ENCODE measurements at regions not wholly inside any gene's neighbourhood (a gene's known extent, or its start where the extent isn't known, plus 50 kb on each side); places are given as distances from the start of the nearest gene placed in this dataset.

DNA sequence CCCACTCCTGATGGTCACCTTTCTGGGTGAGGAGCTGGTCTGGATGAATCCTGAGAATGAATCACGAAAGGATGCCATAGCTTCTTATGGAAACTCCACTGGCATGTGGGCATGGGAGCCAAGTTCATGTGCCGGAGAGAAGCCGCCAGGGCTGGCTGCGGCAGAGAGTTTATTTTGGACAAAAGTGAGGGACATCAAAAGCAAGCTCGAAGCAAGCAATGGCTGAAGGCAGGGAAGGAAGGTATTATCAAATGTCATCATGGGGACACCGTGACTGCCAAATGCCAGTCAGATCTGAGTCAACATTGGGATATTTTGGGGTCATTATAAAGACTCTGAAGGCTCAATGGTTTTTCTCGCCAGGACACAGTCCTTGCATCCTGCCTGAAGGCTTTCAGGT is 249.1 kb downstream of the QKI start:
- DNase-seq, result no peak

DNA sequence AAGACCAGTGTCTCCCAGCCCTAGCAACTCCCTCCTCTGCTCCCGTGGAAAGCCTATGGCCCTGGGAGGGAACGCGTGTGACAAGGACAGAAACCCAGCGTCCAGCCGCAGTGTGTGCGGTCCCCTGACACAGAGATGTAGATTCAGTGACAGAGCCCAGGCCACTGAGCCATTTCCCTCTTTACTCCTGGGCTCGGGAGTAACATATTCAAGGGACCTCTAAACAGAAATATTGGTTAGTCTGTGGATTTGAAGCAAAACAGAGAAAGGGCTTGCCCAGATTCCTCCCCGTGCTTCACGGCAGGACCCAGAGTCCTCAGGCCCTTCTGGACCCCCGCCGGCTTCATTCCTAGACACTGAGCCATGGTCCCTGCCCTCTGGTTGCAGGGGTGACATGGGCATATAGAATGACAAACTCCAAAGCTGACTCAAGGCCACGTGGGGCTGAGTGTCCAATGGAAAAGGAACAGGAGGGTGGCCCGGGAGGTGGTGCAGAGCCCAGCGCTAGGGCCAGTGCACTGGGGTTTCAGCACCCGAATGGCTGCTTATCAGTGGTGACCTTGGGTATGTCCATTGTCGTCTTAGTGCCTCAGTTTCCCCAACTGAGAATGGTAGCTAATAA is 248.2 kb downstream of the QKI start:
- no peak for DNase-seq

DNA sequence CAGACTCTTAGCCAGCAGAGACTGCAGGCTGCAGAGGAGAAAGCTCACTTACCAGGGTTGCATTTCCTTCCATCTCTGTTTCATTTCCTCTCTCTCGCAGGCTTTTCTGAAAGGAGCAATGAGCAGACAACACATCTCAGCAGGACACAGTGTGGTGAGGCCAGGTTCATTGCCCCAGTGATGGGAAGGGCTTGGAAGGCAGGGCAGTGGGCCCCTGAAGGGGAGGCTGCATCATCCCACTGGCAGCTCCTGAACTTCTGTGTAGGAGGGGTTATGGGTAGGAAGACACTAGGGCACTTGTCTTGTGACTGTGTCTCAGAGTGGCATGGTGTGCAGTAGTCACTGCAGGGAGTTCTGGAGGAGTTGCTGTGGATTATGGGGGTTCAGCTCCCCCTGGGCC is 246.8 kb downstream of the QKI start:
- no peak for DNase-seq

DNA sequence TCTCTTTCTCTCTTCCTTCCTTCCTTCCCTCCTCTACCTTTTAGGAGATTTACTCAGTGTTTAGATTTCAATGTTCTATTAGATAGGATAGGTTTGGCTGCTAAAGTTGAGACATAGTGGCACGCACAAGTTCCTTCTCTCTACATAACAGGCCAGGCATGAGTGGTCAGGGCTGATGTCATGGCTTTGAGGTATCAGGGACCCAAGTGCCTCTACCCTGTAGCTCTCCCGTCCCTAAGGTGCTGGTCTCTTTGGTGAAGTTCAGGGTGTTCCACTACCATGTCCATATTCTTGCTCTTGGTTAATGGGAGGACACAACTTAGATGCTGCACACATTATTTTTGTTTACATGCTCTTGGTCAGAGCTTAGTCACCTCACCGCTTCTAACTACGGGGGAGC is 245.3 kb downstream of the QKI start:
- DNase-seq, result no peak

DNA sequence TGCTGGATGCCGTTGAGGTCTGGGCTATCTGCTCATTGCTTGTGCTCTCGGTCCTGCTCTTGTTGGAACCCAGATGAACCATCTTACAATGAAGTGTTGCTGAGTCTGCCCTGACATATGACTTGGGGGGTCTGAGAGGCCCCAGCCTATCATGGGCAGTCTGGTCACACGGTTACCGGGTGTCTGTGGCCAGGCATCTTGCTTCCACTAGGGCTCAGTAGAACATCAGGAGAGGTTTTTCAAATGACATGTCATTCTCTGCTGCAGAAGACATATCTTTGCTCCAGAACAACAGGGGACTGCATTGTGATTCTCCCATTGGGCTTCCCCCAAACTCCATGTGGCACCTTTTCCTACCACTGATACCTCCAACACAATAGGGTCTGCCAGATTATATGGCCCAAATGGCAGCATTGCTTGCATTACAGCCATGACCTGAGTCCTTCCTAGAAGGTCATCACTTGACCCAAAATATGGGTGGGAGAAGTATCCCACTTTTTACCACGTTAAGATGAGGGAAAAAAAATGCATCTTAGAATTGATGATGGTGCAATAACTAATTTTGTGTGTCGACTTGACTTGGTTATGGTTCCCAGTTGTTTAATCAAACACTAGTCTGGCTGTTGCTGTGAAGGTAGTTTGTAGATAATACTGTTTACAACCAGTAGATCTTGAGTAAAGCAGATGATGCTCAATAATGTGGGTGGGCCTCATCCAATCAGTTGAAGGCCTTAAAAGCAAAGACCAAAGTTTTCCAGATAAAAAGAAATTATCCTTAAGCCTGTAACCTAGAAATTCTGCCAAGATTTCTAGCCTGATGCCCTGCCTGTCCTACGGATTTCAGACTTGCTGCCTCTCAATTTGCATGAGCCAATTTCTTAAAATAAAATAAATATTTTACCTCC is 241.0 kb downstream of the QKI start:
- no peak for DNase-seq

DNA sequence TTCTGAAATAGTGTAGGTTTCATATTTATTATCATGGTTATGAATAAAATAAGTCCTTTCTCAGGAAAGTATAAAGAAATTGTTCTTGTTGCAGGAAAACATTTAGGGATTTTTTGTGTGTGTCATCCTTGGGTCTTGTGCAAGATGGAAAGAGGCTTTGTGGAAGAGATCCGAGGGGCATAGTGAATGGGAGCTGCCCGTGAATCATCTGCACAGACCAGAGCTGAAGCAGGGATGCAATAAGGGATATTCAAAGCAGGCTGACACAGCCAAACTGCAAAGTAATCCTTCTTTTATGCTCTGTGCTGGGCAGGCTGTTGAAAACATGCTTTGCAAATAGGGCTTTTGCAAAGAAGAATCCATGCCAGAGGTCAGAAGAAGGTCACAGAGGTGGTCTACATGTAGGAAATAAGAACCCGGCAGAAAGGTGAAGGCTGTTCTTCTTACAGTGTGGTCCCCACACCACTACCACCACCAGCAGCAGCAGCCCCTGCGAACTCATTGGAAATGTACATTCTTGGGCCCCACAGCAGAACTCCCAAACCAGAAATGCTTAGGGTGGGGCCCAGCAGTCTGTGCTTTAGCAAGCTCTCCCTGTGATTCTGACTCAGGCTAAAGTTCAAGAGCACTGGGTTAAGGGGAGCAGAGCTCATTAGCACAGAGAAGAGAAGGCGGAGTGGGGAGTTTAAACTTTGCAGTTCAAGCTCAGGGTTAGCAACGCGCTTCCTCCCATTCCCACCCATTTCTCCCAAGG is 237.6 kb downstream of the QKI start:
- peak; percentile 29 for DNase-seq

DNA sequence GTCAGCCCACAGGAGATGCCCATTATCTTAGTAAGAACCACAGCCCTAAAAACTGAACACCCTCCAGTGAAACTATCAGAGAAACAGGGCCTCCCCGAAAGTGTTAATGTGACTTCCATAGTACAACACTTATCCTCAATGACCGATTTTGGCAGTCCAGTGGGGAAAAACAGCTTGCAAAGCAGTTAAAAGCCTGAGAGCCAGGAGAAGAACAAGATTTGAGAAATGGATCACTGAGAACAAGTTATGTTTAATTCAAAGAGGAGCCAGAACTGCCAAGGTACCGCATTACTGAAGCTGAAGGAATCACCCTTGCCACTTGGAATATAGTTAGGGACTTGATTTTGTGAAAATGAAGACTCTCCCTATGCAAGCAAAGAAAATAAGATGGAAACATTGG is 236.9 kb downstream of the QKI start:
- peak; percentile 12 for DNase-seq

DNA sequence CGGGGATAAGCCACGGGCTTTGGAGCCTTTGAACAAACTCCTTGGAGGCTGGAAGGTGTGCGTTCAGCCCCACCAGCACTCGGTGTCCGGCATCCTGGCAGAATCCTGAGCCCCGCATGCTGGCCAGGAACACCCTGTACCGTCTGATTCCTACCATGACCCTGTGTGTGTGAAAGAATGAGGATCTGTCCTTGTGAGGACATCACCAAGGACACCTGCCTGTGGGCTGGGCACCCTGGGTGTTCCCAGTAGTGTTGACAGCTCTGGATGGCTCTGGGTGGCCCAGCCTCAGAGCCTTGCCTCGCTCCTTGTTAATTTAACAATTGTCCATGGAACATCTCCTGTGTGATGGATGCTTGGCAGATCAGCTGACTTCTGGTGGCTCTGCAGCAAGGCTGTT is 234.3 kb downstream of the QKI start:
- DNase-seq, result no peak

DNA sequence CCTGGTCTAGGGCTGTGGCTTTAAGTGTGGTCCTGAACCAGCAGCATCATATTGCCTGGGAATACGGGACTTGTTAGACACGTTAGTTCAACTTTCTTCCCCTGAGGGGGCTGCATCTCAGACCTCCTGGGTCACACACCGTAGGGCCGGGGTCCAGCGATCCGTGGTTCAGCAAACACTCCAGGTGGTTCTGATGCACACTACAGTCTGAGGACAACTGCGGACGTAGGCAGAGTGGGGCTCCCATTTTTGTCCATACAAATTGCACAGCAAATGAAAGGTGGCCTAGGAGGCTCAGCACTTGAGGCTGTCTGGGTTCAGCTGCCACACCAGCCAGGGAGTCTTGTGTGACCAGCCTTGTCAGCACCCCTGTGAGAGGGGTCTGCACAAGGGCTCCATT is 233.1 kb downstream of the QKI start:
- DNase-seq, result no peak

DNA sequence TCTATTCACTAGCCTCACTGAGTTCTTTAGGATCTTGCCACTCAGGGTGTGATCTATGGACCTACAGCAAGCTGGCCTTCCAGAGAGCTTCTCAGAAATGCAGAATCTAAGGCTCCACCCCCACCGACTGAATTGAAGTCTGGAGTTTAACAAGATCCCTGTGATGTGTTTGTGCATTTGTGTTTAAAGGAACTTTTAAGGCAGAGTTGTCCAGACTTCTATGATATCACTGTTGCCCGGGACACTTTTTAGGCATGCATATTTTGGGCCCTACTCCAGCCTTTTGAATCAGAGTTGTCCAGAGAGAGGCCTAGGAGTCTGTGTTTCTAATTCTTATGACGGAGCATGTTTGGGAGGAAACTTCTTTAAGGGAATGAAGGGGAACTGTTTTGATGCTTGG is 232.3 kb downstream of the QKI start:
- DNase-seq, result no peak

DNA sequence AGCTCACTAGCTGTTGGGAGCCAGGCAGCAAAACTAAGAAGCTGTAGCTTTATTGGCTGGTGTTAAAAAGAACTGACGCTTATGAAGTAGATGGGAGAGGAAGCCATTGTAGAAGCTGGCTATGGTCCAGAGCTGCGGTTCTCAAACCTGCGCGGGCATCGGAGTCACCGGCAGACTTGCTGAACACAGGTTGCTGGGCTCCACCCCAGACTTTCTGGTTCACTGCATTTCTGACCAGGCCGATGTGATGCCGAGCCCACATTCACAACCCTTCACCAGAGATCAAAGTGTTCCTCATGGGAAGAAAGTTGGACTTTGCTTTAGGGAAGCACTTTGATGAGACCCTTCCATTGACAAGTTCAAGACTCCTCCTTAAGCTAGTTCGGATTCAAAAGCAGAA is 231.6 kb downstream of the QKI start:
- no peak for DNase-seq

DNA sequence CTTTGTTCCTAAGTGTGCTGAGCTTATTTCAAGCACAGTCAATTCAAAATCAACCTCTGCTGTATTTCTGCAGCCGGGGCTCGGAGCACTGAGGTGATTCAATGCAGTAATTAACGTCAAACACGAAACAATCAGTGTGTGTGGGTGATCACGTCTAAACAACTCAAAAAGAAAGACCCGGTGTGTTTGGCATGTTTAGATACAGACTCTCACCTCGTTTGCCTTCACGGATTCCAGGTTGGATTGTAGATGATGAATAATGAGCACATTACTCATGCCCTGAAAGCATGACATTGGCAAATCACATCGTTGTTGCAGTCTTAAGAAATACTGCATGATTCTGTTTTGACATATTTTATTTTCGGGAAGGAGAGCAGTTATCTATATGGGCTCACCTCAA is 231.0 kb downstream of the QKI start:
- DNase-seq, result no peak

DNA sequence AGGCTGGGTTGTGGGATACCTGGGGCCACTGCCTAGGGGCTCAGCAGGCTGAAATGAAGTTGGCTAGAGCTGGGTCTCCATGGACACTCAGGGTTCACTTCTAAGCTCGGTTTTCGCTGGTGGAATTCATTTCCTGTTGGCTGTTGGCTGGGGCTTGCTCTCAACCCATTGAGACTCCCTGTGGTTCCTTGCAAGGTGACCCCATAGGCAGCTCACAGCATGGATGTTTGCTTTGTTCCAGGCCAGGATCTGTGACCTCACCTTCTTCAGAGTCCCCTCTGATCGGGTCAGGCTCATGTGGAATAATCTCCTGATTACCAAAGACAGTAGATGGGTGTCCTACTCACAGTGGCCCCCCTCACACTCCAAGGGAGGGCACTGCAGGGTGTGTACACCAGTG is 229.3 kb downstream of the QKI start:
- no peak for DNase-seq

DNA sequence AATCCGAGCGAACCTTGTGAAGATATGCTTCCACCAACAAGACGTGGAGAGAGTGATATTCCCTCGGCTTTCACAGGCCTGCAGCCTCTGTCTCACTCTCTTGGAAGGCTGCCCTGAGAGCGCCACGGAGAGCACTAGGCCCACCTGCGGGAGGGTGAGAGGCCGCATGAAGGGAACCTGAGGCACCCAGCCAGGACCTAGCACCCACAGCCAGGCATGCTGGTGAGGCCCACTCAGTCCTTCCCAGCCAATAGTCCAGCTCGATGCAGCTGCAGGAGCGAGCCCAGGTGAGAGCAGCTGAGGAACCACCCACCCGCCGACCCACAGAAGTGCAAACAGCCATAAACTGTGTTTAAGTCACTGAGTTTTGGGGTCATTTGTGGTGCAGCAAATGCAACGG is 227.2 kb downstream of the QKI start:
- DNase-seq, result no peak

DNA sequence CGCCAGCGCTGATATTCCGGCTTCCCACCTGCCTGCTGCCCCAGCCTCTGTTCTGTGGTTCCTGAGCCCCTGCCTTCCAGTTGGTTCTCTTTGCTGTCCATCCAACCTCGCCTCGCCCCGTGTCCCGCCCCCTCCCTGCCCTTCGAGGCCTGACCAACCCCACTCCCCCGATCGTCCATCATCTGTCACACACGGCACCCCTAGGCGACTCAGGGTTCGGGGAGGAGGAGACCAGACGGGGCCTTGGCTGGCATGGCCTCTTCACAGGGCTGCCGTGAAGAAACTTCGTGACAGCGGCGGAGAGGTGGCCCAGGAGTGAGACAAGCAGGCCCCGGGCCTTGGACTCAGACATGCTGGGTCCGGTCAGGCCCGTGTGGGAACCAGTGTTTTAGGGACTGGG is 226.1 kb downstream of the QKI start:
- DNase-seq, result no peak

DNA sequence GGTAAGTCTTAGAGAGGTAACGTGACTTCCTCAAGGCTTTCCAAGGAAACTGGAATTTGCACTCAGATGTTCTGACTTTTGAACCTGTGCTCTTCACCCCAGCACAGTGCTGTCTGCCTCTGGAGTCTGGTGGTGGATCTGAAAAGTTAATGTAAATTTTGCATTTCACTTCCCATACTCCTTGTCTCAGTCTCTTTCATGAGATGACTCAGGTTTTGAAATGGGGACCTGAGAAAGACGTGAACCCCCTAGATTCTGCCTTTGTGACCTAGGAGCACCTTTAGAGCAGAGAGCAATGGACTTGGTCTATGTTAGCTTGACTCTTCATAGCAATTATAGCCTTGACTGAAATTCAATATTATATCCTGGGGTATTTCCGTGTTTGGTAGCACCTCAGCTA is 223.0 kb downstream of the QKI start:
- no peak for DNase-seq

DNA sequence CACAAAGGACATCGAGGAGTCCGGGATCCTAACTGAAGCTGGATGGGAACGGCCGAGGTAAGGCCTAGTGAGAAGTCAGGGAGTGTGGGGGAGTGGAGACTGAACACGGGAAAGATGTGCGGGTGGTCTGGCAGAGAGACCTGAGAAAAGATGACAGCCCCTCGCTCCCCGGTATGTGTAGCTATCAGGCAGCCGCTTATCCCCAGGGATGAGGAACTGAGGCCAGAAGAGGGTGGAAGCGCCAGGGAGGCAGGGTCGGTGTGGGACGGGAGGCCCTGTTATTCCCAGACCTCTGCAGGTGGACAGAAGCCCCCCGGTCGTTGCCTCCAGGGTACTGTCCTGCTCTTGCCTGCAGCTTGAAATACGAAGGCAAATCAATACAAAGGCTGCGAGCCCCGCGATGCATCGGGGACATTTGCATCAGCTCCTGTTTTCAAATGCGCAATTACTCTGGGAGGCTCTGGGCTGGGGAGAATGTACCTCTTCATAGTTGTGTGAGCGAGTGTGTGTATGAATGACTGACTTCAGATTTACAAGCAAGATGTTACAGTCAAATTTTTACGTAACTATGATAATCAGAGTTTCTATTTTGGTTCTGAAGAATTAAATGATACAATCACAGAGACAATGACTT is 221.3 kb downstream of the QKI start:
- DNase-seq, result no peak

DNA sequence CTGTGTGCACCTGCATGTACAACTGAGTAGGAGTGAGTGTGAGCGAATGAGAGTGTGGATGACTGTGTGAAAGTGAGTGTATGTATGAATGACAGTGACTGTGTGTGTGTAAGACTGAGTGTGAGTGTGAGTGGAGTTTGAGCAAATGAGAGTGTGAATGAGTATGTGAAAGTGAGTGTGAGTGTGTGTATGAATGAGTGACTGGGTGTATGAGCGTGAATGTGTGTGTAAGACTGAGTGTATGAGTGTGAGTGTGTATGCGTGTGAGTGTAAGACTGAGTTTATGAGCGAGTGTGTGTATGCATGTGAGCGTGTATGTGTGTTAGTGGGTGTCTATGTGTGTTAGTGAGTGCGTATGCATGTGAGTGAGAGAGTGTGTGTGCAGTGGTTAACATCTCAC is 220.8 kb downstream of the QKI start:
- DNase-seq, result no peak

DNA sequence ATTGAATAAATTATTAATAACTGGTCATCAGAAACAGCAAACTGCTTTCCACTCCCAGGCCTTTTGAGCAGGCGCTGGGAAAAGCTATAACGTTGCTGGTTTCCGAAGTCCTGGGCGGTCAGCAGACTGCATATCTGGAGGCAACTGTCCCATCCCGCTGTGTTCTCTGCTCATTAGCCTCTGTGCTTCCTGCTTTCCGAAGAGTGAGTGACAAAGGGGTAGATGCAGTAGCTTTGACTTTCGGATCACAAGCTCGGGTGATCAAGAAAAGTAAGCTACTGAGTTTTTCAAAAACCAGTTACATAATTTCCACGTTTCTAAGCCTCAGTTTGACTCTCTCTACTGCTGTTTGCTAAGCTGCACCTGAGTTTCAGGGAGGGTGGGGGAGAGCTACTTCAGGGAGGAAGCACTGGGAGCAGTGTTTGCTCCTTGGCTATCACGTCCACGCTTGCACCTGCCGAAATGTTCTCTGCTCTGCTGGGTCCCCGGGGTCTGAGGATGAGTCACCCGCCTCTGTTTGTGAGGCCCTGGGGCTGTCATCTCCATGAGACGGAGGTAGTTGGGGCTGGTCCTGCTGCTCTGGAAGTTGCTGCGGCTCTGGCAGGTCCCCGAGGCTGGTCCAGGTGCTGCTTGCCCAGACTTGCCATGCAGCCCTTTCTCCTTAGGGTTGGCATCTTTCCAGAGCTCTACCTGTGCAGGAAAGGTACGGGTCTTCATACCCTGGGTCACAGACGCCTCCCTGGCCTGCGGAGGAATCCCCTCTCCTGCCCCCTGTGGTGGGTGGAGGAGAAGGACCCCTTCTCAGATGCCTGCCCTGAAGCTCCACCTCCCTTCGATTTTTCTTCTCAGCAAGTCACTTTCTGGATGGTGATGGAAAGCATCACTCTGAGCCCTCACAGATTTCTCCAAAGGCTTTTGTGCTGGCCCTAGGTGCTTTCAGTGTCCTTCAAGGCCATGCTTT is 220.0 kb downstream of the QKI start:
- peak; percentile 90 for DNase-seq

DNA sequence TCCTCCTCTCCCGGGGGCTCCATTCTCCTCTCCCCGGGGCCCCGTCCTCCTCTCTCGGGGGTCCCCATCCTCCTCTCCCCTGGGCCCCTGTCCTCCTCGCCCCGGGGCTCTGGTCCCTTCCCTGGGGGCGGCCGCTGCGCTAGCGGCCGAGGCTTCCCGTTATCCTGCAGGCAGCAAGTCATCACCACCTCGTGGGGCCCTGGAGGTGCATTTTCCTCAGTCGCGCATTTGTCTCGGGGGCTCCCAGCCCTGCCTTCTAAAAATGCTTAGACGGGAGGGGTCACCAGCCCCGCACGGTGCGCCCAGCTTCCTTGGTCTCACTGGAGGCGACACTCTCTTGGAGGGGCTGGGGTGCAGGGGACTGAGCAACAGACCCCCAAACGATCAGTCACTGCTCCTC is 216.5 kb downstream of the QKI start:
- DNase-seq, result no peak

DNA sequence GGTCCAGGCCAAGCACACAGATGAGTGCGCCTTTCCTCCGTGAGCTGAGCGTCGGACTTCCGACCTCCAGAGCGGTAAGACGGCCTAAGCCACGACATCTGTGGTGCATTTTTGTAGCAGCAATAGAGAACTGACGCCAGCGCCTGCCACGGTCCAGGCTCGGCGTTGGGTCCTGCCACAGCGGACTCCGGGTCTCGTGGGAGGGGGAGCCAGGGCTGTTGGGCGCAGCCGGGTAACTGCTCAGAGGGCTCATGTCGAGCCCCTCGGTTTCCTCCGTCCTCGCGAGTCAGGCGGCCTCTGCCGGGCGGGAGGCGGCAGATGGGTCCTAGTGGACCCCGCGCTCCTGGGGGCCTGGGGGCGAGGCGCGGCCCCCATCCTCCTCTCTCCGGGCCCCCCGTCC is 216.1 kb downstream of the QKI start:
- DNase-seq, result no peak

DNA sequence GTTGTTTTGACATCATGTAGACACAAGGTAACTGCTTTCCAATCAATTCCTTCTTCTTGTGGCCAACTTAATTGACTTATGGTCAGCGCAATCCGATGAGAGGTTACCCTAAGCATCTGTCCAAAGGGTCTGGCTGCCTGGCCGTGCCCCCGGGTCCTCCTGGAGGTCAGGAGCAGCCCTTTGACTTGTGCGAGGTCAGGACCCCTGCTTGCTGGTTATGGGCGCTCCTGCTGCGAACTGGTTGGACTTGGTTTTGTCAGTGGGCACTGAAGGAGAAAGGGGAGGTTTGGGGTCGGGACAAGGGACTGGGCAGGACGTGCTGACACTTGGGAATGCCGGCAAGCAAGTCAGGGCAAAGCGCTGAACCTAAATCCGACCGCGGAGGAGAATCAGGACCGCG is 215.6 kb downstream of the QKI start:
- no peak for DNase-seq

Data from islet precursor cell (in vitro differentiated cells).